Panc1 (cell line): ENCODE measurements at regions not wholly inside any gene's neighbourhood (a gene's known extent, or its start where the extent isn't known, plus 50 kb on each side); places are given as distances from the start of the nearest gene placed in this dataset.

Experiments
- ATAC-seq: fragments of 200-7000 bp; cut with Tn5 transposase; 2 replicates; pipeline ENCODE4 v1.9.1; 2020; ENCODE audit warnings: mild to moderate bottlenecking, moderate library complexity
- BruUV-seq: library from RNA; stranded (reverse); fragments of 400-500 nt; replicated peaks from 2 replicates; lab custom pipeline; 2021; lab: Mats Ljungman, UMichigan
- CTCF ChIA-PET: fragments of 300-600 bp; sonication (Branson Sonifier 250); formaldehyde crosslinking; loops from one replicate; lab custom pipeline; 2022; ENCODE audit warnings: antibody characterized with exemption; lab: Charles Lee
- POLR2A ChIA-PET: fragments of 300-600 bp; sonication (Branson Sonifier 250); formaldehyde crosslinking; loops from one replicate; lab custom pipeline; 2022; ENCODE audit warnings: antibody characterized with exemption; lab: Charles Lee
- DNase-seq: peaks from one replicate; pipeline ENCODE4 v3.0.0-alpha.2; 2010; ENCODE audit warnings: low read depth, low spot score
- H3K27ac ChIP-seq: 2 replicates; pipeline ENCODE4 v1.5.1; 2011; ENCODE audit warnings: mild to moderate bottlenecking, low read length, inconsistent platforms
- H3K27me3 ChIP-seq: fragments of 200-500 bp; sonication (Bioruptor generic); 2 replicates; pipeline ENCODE4 v1.6.0; 2014; ENCODE audit warnings: low read length, inconsistent platforms; ENCODE audit not compliant: control insufficient read depth, insufficient read depth
- H3K36me3 ChIP-seq: fragments of 200-500 bp; sonication (Bioruptor generic); 2 replicates; pipeline ENCODE4 v1.5.1; 2014; ENCODE audit warnings: inconsistent platforms, mild to moderate bottlenecking, low read length, moderate library complexity; ENCODE audit not compliant: control insufficient read depth, insufficient read depth
- H3K4me1 ChIP-seq: 2 replicates; pipeline ENCODE4 v1.5.1; 2011; ENCODE audit warnings: inconsistent platforms, mild to moderate bottlenecking, low read length, moderate library complexity; ENCODE audit not compliant: control insufficient read depth, insufficient read depth
- H3K4me3 ChIP-seq, 2 experiments: 2 replicates each; pipeline ENCODE4 v1.5.1; 2011 to 2012; ENCODE audit warnings: low read depth in 2 of 2, low read length in 2 of 2, mild to moderate bottlenecking in 2 of 2, inconsistent platforms in 1 of 2, moderate library complexity in 1 of 2
- H3K9me3 ChIP-seq: fragments of 200-500 bp; sonication (Bioruptor generic); 2 replicates; pipeline ENCODE4 v1.5.1; 2014; ENCODE audit warnings: low read depth, mild to moderate bottlenecking, inconsistent platforms, low read length, moderate library complexity; ENCODE audit not compliant: control insufficient read depth, insufficient read depth
- POLR2AphosphoS5 ChIP-seq: IDR thresholded peaks from 2 replicates; pipeline ENCODE4 v1.6.1; 2012; ENCODE audit warnings: mild to moderate bottlenecking, low read depth, low read length, moderate library complexity
- REST ChIP-seq, 2 experiments: IDR thresholded peaks; 2 replicates each; pipeline ENCODE4 v1.6.1; 2011 to 2012; ENCODE audit warnings: low read depth in 2 of 2, control low read depth in 1 of 2, low read length in 1 of 2, mild to moderate bottlenecking in 1 of 2, moderate library complexity in 1 of 2; ENCODE audit not compliant: insufficient read depth in 1 of 2
- SIN3A ChIP-seq: IDR thresholded peaks from 2 replicates; pipeline ENCODE4 v1.6.1; 2012; ENCODE audit warnings: low read depth, mild to moderate bottlenecking, low read length, moderate library complexity, borderline replicate concordance; ENCODE audit not compliant: insufficient read depth
- TCF7L2 ChIP-seq: IDR thresholded peaks from 2 replicates; pipeline ENCODE4 v1.6.1; 2011; ENCODE audit warnings: mild to moderate bottlenecking, low read depth, low read length, inconsistent platforms
- in situ Hi-C: cut with HindIII; loops from 2 replicates; pipeline ENCODE4 v1.10.0; 2016; ENCODE audit warnings: low sequenced_read_pairs, low pct_unique_long_range_greater_than_20kb
- intact Hi-C: fragments of 100-400 bp; cut with micrococcal nuclease; formaldehyde crosslinking; loops from one replicate; pipeline ENCODE4 v1.10.0; 2022; ENCODE audit not compliant: unreplicated experiment
- TF ChIP-seq, protein P1 (sequence below): fragments of 450-650 bp; IDR thresholded peaks from 2 replicates; pipeline ENCODE4 v1.5.1; 2017; ENCODE audit warnings: mild to moderate bottlenecking

- intact Hi-C loops (no loop called here), in situ Hi-C loops (no loop called here)
- no peak overlapping the region for H3K27ac ChIP-seq
- no peaks in the 10 kb centered on the region for H3K36me3 ChIP-seq
- H3K27me3 ChIP-seq, result no peaks in the 10 kb centered on the region
- ChIA-PET CTCF (no interaction called here), POLR2A (no interaction called here)
- no peak for ATAC-seq
- TF ChIP-seq SIN3A, result no peak
- TF ChIP-seq, protein P1, sequence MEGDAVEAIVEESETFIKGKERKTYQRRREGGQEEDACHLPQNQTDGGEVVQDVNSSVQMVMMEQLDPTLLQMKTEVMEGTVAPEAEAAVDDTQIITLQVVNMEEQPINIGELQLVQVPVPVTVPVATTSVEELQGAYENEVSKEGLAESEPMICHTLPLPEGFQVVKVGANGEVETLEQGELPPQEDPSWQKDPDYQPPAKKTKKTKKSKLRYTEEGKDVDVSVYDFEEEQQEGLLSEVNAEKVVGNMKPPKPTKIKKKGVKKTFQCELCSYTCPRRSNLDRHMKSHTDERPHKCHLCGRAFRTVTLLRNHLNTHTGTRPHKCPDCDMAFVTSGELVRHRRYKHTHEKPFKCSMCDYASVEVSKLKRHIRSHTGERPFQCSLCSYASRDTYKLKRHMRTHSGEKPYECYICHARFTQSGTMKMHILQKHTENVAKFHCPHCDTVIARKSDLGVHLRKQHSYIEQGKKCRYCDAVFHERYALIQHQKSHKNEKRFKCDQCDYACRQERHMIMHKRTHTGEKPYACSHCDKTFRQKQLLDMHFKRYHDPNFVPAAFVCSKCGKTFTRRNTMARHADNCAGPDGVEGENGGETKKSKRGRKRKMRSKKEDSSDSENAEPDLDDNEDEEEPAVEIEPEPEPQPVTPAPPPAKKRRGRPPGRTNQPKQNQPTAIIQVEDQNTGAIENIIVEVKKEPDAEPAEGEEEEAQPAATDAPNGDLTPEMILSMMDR, result no peak
- TF ChIP-seq TCF7L2, result no peak
- no peak for TF ChIP-seq POLR2AphosphoS5
- no peak for TF ChIP-seq REST (IDR thresholded peaks at IDR 0.05; ENCODE audit: insufficient read depth in 1 of 2, low read depth in 2 of 2, low read length in 1 of 2)
- H3K4me1 ChIP-seq, result no peaks in the 10 kb centered on the region
- no peak overlapping the region for H3K4me3 ChIP-seq
- H3K9me3 ChIP-seq, result peaks cover 11% of the 10 kb centered on the region; the same call in 1 of the 2 replicates
- DNase-seq, result no peak
- no TSS peak for BruUV-seq
These were observed 1123.7 kb downstream of the PLA2G4A start for GRCh38 chr1:187952446-187952845.

DNA sequence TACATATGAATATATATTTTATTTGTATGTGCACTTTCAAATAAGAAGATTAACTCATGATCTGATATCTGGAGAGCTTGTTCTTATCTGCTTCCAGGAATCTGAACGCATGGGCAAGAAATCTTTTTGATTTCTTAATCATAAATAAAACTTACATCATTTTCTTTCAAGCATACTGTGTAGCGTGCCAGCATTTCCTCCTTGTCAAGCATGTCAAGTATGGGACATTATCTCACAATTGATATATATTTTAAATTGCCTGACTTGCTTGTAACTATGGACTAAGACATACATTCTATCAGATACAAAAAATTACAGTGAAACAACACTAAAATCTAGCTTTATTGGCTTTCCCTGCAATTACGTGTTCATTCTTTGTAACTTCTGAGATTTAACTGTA, 1128.2 kb downstream of the PLA2G4A start:
- DNase-seq (no peak), ATAC-seq (no peak)
- POLR2A ChIA-PET, result no interaction called here
- Histone ChIP-seq H3K4me1 (no peaks in the 10 kb centered on the region), H3K27ac (no peak overlapping the region), H3K27me3 (no peaks in the 10 kb centered on the region), H3K4me3 (no peak overlapping the region), H3K36me3 (no peaks in the 10 kb centered on the region), H3K9me3 (peaks cover 10% of the 10 kb centered on the region; the same call in 1 of the 2 replicates)
- in situ Hi-C loops, result no loop called here
- TF ChIP-seq REST (IDR thresholded peaks at IDR 0.05; ENCODE audit: insufficient read depth in 1 of 2, low read depth in 2 of 2, low read length in 1 of 2) (no peak), POLR2AphosphoS5 (no peak), TCF7L2 (no peak), SIN3A (no peak)
- TF ChIP-seq, protein P1, result no peak
- intact Hi-C loops, result no loop called here
- CTCF ChIA-PET, result no interaction called here
- no TSS peak for BruUV-seq
